GM21526 (cell line): ENCODE measurements at regions not wholly inside any gene's neighbourhood (a gene's known extent, or its start where the extent isn't known, plus 50 kb on each side); places are given as distances from the start of the nearest gene placed in this dataset.

ENCODE experiments used
- ATAC-seq: cut with Tn5 transposase; IDR thresholded peaks from one replicate; pipeline ENCODE4 v1.9.1; 2021; ENCODE audit warnings: moderate library complexity; ENCODE audit not compliant: unreplicated experiment, low FRiP score

DNA sequence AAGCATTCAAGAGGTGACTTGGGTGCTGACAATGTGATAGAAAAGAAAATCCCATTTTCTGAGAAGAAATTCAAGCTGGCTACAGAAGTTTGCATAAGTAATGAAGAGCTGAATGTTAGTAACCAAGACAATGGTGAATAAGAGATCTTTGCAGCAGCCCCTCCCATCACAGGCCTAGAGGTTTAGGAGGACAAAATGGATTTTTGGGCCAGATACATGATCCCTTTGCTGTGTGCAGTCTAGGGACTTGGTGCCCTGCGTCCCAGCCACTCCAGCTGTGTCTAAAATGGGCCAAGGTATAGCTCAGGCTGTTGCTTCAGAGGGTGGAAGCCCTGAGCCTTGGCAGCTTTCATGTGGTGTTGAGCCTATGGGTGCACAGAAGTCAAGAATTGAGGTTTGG lies 107.0 kb upstream of the EPHA5 start:
- ATAC-seq, result no peak

DNA sequence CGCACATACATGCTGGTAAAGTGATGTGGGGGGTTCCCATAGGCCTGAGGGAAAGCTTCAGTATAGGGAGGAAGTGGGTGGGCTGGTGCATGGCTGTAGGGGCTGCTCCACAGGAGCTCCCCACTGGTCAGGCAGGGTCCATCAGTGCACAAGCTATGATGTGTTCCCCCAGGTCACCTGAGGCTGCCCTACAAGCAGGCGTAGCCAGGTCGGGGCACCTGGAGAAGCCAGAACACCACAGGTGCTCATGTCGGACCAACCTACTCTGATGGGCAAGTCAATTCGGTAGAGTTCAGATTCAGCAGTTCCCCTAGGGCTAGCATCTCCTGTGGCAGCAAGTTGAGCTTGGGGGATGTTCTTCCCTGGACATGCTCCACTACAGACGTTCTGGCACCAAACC lies 103.3 kb upstream of the EPHA5 start:
- no peak for ATAC-seq

DNA sequence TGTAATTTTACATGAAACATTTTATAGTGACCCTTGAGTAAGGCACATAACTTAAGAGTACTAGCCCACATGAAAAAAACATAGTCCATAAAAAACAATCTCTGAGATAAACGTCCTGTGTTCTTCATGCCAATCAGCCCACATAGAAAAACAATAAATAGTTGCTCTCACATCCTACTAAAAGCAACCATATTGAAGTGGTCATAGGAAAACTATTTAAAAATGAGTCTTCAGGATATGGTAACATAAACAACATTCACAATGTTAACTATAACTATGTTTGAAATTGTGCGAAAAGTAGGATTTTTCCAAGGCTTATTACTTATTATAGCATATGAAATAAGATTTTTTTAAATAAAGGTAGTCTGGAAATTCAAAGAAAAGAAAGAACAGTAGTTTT lies 77.1 kb upstream of the EPHA5 start:
- no peak for ATAC-seq

DNA sequence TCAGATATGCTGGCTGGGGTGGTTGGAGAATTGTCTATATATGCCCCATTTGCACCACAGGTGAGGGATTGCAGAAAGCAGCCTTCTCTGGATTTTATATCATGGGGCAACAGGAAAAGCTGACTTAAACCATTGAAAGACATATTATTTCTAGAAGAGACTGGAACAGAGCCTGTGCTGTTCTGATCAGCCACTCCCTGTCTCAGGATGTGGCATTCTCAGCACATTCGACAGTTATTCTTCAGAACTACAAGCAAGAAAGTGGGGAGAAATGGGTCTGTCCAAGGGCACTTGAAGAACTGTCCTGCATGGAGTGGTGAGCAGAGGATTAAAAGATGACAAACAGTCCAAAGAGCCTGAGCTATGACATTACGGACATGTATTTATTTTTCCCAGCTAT lies 67.8 kb upstream of the EPHA5 start:
- ATAC-seq, result no peak

DNA sequence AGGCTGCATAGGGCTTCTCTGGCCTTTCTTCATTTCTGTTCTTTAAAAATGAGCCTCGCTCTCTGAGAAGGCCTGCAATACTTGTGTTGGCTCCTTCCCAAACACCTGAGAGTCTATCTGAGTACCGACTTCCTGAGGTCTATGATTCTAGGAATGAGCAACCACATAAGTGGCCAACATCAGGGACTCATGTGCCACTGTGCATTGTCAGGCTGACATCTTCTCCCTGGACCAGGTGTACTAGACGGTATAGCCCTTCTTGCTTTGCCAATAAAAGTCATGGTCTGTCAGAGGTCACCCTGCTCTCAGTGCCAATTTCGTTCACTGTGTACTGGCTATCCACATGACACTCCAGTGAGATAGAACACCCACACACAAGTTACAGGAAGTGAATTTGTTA lies 67.4 kb upstream of the EPHA5 start:
- no peak for ATAC-seq

DNA sequence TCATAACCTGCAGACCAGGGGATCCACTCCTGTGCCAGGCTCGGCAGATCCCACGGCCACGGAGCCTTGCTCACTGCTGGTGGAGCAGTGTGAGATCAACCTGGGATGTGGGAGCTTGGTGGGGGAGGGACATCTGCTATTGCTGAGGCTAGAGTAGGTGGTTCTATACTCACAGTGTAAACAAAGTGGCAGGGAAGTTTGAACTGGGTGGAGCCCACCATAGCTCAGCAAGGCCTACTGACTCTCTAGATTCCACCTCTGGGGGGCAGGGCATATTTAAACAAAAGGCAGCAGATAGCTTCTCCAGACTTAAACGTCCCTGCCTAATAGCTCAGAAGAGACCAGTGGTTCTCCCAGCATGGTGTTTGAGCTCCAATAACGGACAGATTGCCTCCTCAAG lies 54.7 kb upstream of the EPHA5 start:
- no peak for ATAC-seq
